GM18951 (cell line): ENCODE measurements at regions not wholly inside any gene's neighbourhood (a gene's known extent, or its start where the extent isn't known, plus 50 kb on each side); places are given as distances from the start of the nearest gene placed in this dataset.

ENCODE experiments used
- POLR2A ChIP-seq: IDR thresholded peaks from 4 replicates; pipeline ENCODE4 v1.6.1; 2011; ENCODE audit warnings: mild to moderate bottlenecking; ENCODE audit not compliant: insufficient read length, insufficient read depth; ENCODE audit errors: extremely low read depth
- in situ Hi-C: fragments of 300-500 bp; cut with MboI; formaldehyde crosslinking; loops from one replicate; pipeline ENCODE4 v1.12.0; 2022; ENCODE audit warnings: low sequenced_read_pairs, mixed read lengths, inconsistent platforms; ENCODE audit not compliant: unreplicated experiment

DNA sequence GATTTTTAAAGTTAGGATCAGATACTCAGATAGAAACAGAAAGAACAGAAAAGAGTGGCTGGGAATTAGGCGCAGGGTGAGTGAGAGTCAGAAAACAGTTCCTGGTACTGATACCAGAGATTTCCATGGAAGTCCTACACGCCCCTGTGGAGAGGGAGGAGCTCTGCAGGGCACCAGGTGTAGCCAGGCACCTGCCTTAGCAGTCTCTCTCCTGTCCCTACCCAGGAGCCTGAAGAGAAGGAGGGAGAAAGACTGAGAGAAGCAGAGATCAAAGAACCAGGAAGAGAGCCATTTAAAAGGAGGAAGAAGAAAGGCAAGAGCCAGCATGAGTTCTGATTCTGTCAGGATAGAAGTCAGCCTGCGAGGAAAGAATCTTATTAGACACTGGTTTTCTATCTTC is 65.0 kb downstream of the CBLN1 start:
- in situ Hi-C loops, result no loop called here
- no peak for TF ChIP-seq POLR2A

DNA sequence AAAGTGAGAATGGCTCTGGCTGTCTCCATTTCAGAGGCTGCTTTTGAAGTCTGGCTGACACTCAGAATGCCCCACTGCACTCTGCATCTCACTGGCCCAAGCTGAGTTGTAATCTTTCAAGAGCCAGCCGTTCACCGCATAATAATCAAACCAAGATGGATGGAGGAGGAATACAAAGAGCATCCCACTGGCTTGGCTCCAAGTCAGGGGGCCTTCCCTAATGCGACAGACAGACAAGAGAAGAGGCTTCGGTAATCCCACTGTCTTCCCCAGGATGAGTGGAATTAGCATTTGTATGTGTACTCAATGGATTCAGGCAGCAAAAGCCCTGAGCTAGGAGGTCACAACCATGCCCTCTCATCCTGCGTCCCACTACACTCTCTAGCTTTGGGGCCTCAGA is 68.0 kb downstream of the CBLN1 start:
- in situ Hi-C loops, result no loop called here

DNA sequence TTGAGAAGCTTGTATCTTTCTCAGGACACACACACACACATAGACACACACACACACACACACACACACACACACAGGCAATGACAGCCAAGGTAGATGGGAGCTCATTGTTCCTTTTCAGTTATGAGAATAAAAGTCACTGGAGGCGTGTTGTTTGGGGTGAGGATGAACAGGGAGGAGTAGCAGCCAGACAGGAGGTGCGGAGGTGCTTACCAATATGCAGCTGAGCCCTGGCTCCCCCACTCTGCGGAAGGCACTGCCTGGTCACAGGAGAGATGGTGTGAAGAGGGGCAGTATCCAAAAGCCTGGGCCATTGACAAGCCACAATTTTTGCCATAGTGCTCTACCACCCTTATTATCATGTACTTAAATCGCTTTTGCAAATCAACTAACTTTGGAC is 77.4 kb downstream of the CBLN1 start:
- TF ChIP-seq POLR2A, result no peak
- in situ Hi-C loops, result no loop called here

More for the DNA sequence above, 68.0 kb downstream of the CBLN1 start:
- no peak for TF ChIP-seq POLR2A

DNA sequence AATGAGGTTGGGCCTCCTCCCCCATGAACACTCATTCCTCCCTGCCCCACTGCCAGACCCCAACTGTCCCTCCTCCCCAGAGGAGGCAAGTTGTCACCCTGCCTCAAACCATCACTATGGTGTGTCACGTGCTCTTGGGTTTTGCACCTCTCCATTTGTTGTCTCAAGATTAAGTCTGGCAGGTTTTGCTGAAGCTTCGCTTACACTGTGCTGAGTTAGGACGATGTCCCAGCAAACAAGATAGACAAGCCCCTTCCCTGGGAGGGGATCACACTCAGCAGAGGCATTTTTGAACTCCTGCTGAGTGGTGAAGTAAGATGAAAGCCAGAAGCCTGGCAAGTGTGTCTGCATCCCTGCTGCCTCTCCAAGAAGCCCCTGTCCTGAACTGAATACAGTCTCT is 78.3 kb downstream of the CBLN1 start:
- in situ Hi-C loops, result no loop called here
- TF ChIP-seq POLR2A, result no peak

DNA sequence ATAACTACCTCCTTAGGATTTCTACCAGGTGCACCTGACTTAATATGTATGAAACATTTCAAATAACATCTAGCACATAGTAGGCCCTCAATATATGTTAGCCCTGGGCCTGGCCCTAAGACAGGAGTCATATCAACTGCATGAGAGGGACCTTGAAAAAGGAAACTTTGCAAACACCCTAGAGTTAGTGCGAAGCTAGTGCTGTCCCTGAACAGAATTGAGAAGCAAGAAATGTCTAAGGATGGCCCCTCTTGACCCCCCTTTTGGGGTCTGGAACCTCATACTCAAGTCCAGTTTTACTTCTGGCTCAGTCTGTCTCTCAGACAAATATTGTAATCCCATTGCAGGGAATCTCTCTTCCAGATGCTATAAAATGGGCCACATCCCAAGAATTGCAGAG is 80.5 kb downstream of the CBLN1 start:
- in situ Hi-C loops, result no loop called here

DNA sequence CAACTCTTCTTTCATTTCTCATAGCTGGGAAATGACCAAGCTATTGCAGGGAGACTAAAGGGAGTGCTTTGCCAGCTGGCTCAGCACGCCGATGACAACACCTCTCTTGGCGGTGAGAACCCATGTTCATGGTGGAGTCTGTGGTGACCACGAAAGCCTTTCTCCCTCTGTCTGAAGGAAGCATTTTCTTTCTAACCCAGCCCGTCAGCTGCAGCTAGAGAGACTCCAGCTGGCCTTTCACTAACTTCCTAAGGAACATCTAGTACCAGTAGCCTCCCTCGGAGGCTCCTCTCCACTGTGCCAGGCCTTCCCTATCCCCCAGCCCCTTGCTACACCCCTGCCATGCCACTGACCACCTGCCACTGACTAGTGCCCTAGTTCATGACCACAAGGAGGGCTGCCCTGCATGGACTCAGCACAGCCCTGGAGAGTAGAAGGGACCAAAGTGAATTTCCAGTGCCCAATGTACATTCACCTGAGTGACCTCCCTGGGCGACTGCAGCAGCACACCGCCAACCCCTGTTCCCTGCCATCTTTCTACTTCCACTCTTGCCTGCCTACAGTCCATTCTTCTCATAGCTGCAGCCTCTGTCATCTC is 81.3 kb downstream of the CBLN1 start:
- in situ Hi-C loops, result no loop called here
- TF ChIP-seq POLR2A, result no peak

More for the DNA sequence above, 80.5 kb downstream of the CBLN1 start:
- no peak for TF ChIP-seq POLR2A

DNA sequence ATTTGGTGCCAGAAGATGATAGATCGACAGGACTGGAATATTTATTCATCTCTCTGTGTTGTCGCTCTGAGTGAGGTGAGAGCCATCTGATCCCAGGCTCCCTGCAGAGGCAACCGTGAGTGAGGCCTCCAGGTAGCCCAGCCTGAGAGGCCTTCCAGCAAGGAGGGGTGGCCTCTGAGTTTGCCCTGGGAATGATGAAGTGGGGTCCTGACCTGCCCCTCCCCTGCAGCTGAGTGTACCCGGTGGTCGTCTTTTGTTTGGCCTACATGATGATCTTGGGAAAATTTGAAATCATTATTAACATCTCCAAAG is 86.4 kb downstream of the CBLN1 start:
- in situ Hi-C loops, result no loop called here

DNA sequence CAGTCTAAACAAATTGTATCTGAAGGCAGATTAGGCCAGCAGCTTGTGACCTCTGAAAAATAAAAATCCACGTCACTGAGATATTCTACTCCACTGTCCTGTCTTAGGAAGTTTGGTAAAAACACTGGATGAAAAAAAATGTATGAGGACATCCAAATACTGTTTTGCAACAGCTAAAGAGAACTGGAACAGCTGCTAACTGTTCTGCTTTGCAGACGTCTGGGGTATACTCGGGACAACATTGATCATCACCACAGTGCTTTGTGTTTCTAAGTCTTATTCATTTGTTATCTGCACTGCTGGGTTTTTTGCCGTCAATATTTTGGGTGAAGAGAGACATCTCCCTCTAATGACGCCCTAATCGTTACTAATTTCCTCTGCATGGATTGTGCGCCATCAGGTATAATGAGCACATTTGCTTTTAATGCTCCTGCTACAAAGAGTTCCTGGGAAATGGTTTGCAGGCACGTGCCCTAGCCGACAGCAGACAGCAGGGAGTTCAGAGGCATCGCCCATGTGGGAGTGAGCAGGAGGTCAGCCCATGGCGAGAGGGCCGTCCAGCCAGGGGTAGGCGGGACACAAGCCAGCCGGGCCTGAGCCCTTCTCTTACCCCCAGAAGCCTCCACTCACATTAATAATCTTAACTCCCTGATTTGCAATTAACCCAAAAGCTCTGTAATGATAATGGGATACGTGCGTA is 87.0 kb downstream of the CBLN1 start:
- no peak for TF ChIP-seq POLR2A
- in situ Hi-C loops, result no loop called here

More for the DNA sequence above, 86.4 kb downstream of the CBLN1 start:
- TF ChIP-seq POLR2A, result no peak

DNA sequence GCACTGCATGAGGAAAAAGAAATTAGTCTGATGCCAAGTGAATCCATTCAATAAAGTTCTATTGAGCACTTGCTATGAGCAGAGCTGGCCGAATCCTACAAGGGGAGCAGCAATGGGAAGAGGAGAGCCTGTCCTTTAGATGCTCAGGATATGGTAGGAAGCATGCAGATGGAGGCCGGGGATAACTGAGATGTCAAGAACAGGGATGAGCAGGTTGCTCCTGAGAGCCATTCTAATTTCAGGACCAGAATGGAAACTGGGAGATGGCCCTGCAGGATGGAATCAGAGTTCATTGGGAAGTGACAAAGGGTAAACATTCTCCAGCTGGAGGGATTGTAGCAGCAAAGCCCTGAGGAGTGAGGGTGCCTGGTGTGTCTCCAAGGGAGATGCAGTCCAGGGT is 88.0 kb downstream of the CBLN1 start:
- TF ChIP-seq POLR2A, result no peak
- in situ Hi-C loops, result no loop called here

DNA sequence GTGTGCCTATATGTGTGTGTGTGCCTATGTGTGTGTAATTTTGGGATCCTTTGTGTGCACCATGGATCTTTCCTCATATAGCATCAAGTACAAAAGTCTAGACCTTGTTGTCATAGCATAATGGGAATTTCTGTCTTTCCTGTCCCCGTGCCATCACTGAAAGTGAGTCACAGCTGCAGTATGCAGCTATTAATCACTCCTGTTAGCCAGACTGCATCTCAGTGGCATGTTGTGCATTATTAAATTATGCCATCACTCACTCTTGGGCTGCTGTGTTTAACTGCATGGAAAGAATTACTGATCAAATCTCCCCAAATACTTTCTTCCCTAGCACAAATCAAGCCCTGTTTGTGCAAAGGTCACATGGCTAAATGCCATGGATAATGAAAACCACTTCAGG is 92.4 kb downstream of the CBLN1 start:
- in situ Hi-C loops, result no loop called here
- no peak for TF ChIP-seq POLR2A

DNA sequence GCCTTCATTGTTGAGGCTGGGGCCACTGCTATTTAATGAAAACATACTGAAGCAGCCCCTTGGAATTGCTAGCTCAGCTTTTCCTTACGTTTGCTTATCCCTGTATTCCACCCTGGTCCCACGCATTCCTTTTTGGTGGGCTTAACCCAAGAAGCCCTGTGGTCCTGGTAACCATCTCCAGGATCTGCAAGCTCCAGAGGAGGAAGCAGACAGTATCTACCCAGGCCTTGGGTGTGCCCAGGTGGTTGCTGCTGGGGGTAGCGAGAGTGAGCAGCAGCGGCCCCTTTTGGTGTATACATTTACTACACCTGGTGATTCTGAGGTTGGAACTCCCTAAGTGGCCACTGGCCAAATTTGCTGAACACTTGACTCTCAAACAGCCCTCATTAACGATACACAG is 97.7 kb downstream of the CBLN1 start:
- in situ Hi-C loops, result no loop called here
- no peak for TF ChIP-seq POLR2A

DNA sequence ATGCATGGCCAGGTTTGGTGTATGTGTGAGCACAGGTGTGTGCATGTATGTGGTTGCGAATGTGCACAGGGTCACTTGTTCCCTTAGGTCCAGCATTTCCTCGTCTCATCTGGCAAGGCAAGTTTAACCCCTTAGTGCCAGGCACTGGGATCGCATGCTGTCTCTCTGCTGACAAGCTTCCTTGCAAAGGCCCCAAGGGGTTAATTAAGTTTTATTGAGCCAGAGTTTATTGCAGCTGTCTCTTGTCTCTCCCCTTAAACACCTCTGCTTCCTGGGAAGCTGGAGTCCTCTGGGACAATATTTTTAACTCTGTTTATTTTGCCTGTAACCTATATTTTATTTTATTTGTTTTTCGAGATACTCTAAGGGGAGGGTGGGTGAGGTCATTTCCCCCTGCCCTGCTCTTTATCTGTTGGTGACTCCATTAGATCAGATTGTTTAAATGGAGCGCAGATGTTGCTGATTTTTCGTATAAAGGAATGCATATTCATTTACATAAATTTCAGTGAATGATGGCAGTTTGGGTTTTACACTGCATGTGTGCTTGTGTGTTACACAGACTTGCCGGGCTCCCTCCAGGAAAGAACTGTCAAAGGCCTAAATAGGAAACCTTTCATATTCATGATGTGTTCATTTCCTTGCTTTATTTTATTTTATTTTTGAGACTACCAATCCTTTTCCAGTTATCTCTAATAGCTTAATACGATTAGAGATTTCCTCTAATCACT is 99.7 kb downstream of the CBLN1 start:
- in situ Hi-C loops, result no loop called here
- no peak for TF ChIP-seq POLR2A

DNA sequence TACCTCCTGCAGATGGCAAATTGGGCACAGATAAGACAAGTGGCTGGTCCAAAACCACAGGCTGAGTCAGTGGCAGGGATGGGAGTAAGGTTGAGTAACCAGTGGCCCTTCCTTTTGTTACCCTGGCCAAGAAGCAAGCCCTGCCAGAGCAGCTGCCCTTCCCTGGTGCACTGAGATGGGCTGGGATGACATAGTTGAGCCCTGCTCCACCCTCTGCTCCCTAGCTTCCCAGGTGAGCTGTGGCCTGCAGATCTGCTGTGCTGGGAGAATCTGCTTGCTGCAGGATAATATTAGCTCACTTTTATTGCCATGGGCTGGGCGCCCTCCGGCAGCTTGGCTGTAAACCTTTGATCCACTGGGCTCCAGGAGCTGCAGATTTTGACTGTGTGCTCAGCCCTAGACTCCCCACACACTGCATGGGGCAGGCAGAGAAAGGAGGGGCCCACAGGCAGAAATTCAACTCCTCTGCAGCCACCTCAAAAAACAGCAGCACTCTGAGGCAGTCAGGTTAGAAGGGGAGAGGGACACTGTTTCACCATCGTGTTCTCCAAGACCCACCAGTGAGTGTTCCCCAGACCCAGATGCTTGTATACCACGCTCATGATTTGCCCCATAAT is 101.8 kb downstream of the CBLN1 start:
- no peak for TF ChIP-seq POLR2A
- in situ Hi-C loops, result no loop called here

DNA sequence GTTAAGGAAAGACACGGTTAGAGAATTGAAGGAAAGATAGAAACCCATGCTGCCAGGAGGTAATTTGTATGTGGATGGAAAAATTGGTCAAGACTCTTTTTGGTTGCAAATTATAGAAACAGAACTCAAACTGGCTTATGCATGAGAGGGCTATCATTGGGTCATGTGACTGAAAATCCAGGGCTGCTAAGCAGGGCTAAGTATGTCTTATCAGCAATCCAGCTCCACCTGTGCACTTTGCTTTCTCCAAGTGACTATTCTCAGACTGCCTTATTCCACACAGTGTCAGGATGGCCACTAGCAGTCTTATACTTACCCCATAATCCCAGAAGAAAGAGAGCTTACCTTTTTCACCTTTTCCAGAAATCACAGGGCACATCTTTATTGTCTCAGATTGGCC is 113.5 kb downstream of the CBLN1 start:
- TF ChIP-seq POLR2A, result no peak
- in situ Hi-C loops, result no loop called here

DNA sequence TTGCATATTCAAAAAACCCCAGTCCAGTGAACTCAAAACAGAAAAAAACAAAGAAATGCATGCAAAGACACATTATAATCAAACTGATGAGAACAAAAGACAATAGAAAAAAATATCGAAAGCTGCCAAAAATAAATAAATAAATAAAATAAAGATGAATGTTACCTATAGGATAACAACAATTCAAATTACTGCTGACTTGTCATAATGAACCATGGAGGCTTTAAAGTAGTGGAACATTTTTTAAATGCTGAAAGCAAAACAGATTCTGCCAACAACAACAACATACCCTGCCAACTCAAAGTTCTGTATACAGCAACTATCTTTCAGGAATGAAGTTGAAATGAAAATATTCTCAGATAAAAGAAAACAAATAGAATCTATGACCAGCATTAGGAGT is 116.6 kb downstream of the CBLN1 start:
- in situ Hi-C loops, result no loop called here
- TF ChIP-seq POLR2A, result no peak
